ENCODE measurements at regions not wholly inside any gene's neighbourhood (a gene's known extent, or its start where the extent isn't known, plus 50 kb on each side); places are given as distances from the start of the nearest gene placed in this dataset.

DNA sequence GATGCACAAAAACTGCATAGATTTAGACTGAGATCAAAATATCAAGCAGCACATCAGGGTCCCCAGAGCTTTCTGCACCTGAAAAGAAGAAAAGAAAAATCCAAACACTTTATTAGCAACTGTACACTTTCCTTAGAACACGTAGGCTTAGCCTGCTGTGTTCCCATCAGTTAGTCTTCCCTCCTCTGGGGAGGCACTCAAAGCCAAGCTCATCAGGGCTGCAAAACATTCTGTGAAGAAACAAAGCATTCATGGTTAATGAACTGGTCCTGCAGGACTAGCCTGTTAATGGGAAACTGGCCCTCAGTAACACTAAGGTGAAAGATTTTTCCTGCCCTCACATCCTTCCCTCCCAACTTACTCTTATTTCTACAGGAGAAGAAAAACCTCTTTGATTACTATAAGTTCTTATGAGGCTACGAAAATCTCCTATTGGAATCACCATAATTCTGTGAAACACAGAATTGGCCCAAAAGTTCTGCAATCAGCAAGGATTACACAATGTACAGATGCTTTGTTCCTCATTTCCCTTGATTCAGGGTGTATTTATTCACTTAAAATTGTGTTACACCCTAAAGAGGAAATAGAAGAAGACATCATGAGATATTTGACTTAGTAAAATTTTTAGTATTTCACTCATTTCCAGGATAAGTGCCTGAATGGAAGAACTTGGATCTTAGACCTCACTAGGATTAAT is 901.0 kb upstream of the MAP3K7 start:
- no peak for DNase-seq

DNA sequence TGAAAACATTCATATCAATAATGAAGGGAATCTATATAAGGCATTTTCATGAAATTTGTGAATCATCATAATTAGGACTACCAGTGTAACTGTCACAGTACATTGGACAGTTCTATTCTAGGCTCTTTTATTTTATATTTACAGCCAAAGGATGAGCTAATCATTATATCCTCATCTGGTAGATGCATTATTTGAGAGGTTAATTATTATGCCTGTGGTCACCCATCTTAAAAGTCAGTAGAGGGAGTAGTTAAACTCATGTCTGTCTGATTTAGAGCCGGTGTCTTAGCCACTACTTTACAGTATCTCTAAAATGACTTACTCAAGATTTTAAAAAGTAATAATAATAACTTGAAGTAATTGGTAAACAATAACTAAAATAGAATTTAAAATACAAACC is 899.3 kb upstream of the MAP3K7 start:
- DNase-seq: no peak

DNA sequence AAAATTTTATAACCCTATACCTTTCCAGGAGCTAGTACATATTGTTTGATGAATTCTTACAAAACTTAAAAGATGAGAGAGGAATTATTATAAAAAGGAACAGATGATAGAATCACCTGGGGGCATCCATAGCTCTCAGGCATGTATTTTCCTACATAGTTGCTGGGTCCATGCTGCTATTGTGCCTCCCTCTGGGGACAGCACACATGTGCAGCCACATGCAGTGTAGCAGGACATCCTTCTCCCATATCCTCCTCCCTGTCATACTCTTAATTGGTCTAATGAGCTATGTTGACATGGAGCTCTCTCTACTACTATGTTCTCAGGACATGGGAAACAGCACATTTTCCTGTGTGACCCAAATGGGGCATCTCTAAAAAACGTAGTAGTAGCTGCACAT is 898.2 kb upstream of the MAP3K7 start:
- DNase-seq: no peak

DNA sequence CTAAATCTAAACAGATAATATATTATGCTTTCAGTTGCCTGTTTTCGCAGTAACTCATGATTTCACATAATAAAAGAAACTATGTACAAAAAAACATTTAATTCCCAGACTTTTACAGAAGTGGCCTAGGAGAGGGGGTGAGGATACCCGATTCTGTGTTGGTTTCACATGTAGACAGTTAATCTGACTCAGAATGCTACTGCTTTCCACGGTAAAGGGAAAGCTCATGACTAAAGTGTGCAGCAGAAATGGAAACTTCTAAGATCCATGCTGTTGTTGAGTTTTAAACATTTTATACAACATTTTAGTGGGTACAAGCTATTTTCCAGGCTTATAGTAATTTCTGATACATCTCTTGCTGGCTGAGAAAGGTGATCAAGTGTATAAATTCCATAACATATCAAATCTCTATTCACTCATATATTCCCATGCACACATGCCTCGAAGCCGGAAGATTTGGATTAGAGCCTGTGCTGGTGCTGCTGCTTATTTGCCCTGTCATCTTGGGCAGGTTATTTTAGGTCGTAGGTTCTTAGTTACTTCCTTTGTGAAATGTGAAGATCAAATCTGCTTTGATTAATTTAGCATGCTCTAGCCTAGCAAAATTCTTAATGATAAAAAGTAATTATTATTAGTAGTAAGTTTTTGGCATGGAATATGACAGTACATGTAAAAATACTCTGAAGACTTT is 896.7 kb upstream of the MAP3K7 start:
- DNase-seq: no peak

DNA sequence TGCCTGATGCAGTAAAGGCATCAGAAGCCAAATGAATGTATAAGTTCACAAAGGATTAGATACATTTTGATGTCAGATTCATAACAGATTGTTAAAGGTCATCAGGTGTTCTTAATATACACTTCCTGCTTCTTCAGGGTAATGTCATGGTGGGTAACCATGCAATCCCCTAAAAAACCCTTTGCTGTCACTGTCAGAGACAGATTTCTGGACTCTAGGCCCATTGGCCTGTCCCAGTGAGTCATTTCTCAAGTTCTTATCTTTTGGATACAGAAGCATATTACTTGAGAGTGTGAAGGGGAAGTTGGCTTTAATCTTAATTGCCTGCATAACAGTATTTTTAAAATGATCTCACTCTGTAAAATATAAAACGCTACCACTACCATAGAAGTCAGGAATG is 895.6 kb upstream of the MAP3K7 start:
- DNase-seq: no peak

DNA sequence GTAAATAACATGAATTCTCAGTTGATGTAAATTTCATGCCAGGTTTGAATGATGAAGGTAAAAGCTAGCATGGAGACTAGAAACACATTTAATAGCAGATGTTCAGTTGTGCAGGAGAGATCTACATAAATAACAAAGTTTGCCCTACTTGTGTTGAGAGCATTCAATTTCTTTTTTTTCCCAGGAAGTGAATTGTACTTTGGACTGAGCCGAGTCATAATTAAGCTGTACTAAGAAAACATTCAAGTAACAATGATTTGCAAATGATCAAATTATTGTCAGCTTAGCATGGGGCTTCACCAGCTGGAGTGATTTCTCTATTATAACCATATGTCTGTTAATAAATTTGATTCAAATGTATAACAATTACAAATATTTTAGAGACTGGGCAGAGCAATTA is 893.5 kb upstream of the MAP3K7 start:
- no peak for DNase-seq

DNA sequence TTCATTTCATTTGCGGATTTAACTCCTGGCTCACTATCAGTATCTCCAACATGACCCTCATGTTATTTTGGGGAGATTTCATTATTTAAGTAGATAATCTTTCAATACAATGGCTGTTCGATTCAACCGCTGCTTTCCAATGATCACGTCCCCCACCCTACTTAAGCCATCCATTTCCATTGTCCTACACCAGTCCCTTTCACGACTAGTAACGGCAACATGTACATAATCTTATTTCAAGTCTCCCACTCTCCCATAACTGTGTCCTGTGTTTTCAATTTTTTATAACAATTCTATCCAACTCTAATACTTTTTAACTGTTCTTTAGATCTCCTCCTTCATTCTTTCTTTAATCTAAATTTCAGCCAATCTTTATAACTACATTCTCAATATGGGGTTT is 890.8 kb upstream of the MAP3K7 start:
- no peak for DNase-seq

DNA sequence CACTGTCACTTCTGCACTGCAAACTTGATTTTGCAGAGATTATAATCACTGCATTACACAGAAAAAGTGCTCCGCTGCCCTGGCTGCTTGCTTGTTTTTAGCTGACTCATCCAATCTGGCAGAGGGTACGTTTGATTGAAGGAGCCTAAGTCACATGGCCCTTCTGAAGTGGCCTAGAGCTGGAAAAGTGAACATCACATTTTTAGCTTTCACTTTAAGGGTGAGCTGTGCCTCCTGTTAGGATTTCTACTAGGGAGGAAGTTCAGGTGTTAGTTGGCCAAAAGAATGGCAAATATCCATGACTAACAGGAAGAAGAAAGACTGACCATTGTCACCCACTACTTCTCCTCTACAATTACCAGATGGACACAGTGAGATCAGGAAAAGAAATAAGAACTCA is 889.1 kb upstream of the MAP3K7 start:
- DNase-seq: no peak

DNA sequence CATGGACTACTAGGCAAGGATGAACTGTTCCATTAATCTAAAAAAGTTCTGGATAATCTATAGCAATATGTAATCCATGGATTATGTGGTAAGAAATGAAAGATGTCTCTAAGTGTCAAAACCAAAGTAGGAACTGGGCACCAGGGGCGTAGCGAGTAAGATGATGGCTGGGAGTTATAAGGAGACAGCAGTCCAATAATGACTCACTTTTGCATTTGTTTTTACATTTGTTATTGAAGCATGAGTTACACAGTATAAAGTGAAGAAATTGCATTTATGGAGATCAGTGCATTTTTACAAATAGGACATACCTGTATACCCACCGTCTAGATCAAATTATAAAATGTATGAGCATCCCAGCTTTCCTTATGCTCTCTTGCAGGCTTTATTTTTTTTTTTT is 878.5 kb upstream of the MAP3K7 start:
- DNase-seq: no peak

DNA sequence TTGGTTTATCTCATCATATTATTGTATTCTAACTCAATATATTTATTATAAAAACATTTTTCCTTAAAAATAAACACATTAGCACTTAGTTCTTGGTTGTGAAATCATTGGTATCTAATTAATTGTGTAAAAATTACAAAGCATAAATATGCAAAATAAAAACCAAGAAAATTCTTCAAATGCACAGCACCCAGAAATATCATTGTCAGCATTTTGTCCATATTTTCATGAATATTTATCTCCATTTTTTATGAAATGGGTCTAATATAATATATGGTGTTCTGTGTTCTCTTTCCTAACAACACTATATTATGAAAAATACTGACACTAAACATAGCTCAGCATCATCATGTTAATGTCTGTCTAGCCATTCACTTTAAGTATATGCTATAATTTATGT is 877.8 kb upstream of the MAP3K7 start:
- no peak for DNase-seq

DNA sequence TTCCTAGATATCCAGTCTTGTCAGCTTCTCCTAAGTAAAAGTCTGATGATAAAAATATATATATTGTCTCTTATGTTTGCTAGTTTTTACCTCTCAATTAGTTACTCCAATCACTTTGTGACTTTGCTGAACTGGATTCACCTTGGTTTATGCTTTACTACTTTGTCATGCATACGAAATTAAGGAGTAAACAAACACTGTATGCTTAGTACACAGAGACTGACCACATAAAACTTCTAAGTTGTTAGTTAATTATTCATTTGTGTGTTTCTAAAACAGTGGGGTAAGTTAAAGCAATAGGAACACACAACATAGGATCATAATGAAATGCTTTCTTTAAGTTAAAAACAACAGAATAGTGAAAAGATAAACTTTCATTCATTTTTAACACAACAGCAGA is 877.3 kb upstream of the MAP3K7 start:
- DNase-seq: no peak

DNA sequence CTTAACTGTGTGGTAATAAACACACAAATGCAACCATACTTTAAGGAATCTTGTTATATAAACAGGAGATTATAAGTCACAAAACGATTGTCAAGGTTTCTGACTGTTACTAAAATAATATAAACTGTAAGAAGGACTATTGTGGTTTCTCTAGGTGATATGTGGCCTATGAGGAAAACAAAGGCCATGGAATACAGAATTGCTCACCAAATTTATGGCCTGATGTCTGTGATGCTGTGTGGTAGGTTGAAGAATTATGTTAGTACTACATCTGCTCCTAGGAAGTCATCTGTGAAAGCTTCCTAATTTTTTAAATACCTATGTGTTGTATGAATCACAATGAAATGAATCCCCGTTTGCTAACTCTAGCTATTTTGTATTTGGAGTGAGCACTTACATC is 875.4 kb upstream of the MAP3K7 start:
- no peak for DNase-seq

DNA sequence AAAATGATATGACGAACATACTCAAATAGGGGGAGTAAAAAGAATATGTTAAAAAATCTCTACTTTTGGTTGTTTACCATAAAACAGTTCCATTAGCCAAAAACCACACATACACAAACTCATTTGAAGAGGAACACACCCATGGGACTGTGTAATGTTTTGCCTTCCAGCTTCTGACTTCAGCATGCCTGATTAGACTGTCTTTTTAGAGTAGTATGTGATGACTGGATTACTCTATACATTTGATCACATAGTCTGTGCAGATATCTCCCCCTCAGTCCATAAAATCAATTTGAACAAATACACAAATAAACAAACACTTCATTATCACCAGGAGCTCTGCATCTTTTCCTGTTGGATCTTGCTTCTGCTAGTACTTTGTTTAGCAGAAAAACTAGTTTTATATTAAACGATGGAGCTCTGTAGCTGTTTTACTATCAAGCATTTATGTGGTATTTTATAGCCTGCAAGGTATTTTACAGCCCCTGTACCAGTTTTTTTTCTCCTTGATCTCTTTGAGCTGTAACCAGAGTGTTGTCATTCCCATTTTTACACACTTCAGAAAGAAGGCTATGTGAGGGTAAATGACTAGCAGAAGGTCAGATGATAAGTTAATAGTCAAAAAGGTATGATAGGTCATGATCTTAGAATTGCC is 866.5 kb upstream of the MAP3K7 start:
- DNase-seq: no peak

DNA sequence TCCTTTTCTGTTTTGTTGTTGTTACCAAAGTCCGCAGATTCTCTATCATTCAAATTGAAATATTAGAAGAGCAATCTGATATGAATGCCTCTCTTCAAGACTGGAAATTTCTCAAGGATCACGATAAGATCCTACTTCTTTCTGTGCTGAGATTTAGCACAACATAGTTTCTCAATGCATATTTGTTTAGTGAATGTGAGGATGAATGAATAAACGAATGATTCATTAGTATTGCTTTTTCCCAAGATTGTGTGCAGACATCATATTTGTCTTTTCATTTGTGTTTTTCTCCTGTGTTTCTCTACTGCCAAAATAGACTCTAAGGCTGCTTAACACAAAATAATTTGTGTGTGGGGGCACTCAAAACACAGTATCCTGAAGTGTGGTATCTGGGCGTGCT is 862.7 kb upstream of the MAP3K7 start:
- DNase-seq: no peak

DNA sequence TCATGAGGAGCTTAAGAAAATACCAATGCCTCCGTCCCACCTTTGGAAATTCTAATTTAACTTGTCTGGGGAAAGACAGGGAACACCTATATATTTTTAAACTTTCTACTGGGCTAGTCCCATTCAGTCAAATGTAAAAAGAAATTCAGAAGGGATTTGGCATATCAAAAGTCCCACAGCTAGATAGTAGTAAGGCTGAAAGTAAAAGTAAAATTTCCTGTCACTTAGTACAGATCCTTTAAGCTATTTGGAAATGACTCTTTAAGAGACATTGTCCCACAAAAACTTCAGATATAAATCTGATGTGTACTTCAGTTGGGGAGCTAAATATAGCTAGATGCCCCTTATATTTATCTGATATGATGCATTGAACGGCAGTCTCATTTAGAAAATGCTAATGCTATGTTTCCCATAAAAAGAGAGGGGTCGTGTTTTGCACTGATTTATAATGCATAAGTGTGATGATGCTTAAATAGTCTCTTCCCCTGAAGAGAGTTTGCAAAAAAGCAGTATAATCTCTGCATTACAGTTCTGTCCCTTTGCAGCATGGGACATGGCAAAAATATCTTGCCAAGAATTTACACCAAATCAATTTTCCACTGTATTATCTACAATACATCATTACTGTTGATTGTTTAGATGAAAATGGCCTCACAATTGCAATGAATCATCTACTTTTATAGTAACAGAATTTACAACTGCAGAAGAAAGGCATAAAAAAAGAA is 860.8 kb upstream of the MAP3K7 start:
- no peak for DNase-seq

DNA sequence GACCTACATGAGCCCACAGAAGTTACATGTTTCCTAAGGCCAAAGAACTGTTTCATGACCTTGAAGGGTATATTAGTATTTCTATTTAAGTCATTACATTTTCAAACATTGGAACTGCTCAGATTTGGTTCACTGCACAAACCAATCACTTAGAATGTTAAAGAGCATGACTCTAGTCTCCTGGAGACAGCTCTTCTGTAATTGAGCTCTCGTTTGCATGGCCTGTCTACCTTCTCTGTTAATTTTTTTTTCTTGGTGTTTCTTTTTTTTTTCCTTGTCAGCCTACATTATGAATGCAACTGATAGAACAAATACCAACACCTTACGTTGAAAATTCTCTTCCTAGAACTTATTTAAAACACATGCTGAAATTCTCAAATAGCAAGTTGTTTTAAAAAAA is 860.2 kb upstream of the MAP3K7 start:
- no peak for DNase-seq

DNA sequence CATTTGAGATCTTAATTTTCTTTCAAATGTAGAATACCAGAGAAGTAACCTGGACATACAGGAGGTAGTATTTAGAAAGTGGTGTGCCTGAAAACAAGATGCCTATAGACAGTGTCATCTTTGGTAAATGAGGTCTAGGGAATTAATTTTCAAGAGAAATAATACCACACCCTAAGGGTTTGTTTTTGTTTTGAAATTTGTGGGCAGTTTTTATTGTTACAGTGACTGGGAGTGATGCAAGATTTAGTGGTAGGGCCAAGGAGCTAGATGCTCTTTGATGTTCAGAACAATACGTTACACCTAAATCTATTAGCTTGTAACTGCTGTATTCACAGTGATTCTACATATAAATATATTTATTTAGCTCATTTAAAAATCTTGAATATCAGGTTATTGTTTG is 856.5 kb upstream of the MAP3K7 start:
- DNase-seq: no peak

DNA sequence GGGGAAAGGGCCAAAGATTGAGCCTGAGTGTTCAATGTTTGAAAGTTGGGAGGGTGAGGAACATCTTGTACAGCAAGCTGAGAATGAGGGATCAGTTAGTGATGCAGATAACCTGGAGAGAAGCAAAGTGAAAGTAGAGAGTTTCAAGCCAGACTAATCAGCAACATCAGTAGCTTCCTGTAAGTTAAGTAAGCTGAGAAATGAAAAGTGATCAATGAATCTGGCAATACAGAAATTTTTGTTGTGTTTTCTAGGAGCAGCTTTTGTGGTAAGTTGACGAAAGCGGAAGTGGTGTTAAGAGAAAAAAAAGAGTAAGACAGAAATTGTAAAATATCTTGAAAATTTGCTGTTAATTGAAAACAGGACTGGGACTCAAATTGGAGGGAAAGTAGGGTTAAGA is 855.5 kb upstream of the MAP3K7 start:
- no peak for DNase-seq

DNA sequence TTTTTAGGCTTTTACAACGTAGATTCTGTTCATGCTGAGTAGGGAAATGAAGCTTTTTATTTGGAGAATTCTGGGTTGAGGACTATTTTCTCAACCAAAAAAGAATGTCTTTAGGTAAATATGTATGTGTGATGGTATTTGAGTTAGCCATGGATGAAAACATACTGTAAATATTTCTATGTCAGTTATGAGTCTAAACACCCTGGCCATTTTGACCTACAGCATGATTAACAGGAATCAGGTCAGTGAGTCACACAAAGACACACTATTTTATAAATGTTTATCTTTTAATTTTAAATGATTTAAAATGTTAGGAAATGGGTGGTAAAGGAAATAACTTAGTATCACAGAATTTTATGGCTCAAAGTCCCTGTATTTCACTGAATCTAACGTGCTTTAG is 851.7 kb upstream of the MAP3K7 start:
- DNase-seq: no peak

DNA sequence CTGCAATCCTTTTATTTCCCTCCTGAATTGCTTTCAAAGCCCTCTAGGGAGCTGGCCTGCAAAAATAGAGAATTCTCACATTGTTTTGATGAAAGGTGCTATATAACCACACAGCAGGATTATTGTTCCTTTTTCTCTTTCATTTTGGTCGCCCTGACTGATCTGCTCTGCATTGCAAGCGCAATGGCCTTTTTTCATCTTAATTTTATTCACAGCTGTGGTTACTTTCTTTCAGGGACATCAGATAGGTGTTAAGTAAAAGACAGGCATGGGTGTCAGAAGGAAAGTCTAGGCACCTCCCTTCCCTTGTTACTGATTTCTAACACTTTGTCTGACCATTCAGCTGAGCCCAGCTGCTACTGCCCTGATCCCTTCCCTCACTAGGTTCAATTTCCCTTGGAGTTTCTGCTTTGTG is 850.5 kb upstream of the MAP3K7 start:
- DNase-seq: no peak

DNA sequence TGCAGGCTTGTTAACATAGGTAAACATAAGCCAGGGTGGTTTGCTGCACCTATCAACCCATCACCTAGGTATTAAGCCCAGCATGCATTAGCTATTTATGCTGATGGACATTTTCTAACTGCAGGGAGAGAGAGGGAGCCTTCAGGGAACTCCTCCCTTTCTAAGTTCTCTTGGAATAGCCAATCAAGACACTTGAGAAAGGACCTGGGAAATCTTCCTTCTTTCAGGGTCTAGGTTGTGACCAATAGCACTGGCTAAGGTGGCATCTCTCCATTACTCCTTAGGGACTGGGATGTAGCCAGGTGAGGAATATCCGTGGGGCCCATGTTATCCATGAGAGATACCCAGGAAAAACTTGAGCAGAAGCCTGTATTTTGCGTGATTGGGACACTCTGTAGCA is 849.6 kb upstream of the MAP3K7 start:
- no peak for DNase-seq

DNA sequence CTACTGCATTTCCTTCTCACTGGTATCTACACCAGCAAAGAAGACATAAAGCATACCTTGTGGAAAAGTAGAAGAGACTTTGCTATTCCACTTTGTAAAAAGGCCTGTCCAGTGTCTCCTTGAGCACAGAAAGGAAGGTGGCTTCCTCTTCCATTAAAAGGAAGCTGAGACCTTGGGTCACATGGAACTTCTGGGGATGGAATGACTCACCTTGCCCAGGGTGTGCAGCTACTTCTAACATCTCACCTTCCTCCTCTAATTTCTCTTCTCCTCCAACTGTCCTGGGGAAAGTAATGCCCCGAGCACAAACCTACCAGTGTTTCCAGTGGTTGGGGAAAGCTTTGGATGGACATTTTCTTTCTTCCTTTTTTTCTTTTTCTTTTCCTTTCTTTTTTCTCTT is 848.8 kb upstream of the MAP3K7 start:
- DNase-seq: no peak

DNA sequence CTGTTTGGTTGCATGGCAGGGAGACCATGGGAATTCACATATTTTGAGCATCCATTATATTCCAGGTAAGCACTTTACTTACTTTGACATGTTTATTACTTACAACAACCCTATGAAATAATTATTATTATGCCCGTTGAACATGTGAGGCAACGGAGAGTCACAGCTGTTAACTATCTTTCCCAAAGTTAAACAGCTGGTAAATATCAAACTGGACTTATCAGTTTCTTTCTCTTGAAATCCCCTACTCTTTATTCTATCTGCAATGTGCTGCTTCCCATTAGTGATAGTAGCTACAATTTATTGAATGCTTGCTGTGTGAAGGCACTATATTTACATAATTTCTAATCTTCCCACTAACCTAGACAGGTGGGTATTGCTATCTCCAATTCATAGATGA is 847.7 kb upstream of the MAP3K7 start:
- DNase-seq: no peak
